NCI-H524 (cell line): ENCODE measurements at regions not wholly inside any gene's neighbourhood (a gene's known extent, or its start where the extent isn't known, plus 50 kb on each side); places are given as distances from the start of the nearest gene placed in this dataset.

Experiments used
- DNase-seq, 2 experiments: peaks; one replicate each; lab custom pipeline; 2025; lab: John Stamatoyannopoulos, UW

- peak; percentile 38 to 71 for DNase-seq
Measured at GRCh38 chr17:34711646-34712045, 132.3 kb downstream of the TMEM132E start.

- DNase-seq = no peak
Measured at GRCh38 chr17:34710226-34710625, 130.8 kb downstream of the TMEM132E start.

GRCh38 chr17:34709158-34709754 lies 129.9 kb downstream of the TMEM132E start:
- DNase-seq = no peak

- no peak for DNase-seq
Measured at GRCh38 chr17:34706029-34706428, 126.6 kb downstream of the TMEM132E start.

GRCh38 chr17:34703533-34703932 lies 124.2 kb downstream of the TMEM132E start:
- no peak for DNase-seq

- DNase-seq = no peak
Measured at GRCh38 chr17:34699181-34699580, 119.8 kb downstream of the TMEM132E start.

GRCh38 chr17:34692920-34693319 lies 113.5 kb downstream of the TMEM132E start:
- no peak for DNase-seq
